GM23248 (cell line): ENCODE measurements at regions not wholly inside any gene's neighbourhood (a gene's known extent, or its start where the extent isn't known, plus 50 kb on each side); places are given as distances from the start of the nearest gene placed in this dataset.

Source experiments
- EZH2 ChIP-seq: fragments of 200-600 bp; sonication (generic); IDR thresholded peaks from 2 replicates; pipeline ENCODE4 v1.6.1; 2018; ENCODE audit warnings: antibody characterized with exemption, mild to moderate bottlenecking; ENCODE audit not compliant: insufficient read depth, poor library complexity, severe bottlenecking
- EZH2phosphoT487 ChIP-seq: fragments of 200-600 bp; sonication (generic); IDR thresholded peaks from 2 replicates; pipeline ENCODE4 v1.6.1; 2018; ENCODE audit warnings: antibody characterized with exemption, moderate library complexity, mild to moderate bottlenecking, low read depth; ENCODE audit not compliant: insufficient read depth

GRCh38 chr7:8937204-8937603, 503.8 kb downstream of the NXPH1 start:
- TF ChIP-seq EZH2phosphoT487 (no peak), EZH2 (no peak)
